ENCODE measurements at regions not wholly inside any gene's neighbourhood (a gene's known extent, or its start where the extent isn't known, plus 50 kb on each side); places are given as distances from the start of the nearest gene placed in this dataset.

GRCh38 chr2:147641651-147642050 is 203.2 kb upstream of the ACVR2A start:
- Histone ChIP-seq H3K36me3 (ENCODE audit: control insufficient read depth in 5 of 5, insufficient read depth in 5 of 5, low read length in 5 of 5) (no peaks in the 10 kb centered on the region), H3K27ac (ENCODE audit: low read depth, low read length) (no peak overlapping the region), H3K9me3 (ENCODE audit: control insufficient read depth in 5 of 5, low read length in 5 of 5) (no peaks in the 10 kb centered on the region), H3K9ac (ENCODE audit: low read length in 5 of 5) (no peak overlapping the region), H3K4me1 (ENCODE audit: control insufficient read depth in 5 of 5, insufficient read depth in 5 of 5, low read length in 5 of 5) (peaks cover 0 to 3% (median 0%) of the 10 kb centered on the region in 5 donors), H3K27me3 (ENCODE audit: control insufficient read depth in 5 of 5, insufficient read depth in 4 of 5, low read length in 5 of 5) (no peaks in the 10 kb centered on the region), H3K4me3 (ENCODE audit: low read depth in 1 of 5, low read length in 5 of 5) (no peak overlapping the region)

DNA sequence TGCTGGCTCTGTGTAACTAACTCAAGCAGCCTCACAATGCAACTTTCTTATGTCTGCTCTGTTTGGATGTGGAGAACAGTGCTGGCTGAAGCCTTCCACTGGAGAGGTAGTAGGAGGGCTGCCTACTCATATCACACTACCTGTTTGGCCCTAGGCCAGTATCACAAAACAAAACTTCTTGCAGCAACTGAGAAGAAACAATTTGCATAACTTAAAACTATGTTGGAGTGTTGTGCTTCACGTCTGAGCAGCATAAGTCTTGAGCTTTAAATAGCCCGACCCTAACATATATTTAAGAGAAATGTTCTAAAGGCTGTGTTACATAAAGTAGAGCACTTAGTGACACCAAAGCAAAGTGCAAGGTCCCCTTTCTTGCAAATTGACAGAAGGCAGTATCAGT is 204.9 kb upstream of the ACVR2A start:
- no peak overlapping the region for H3K9ac ChIP-seq (ENCODE audit: low read length in 5 of 5)
- no peaks in the 10 kb centered on the region for H3K36me3 ChIP-seq (ENCODE audit: control insufficient read depth in 5 of 5, insufficient read depth in 5 of 5, low read length in 5 of 5)
- no peak overlapping the region for H3K4me3 ChIP-seq (ENCODE audit: low read depth in 1 of 5, low read length in 5 of 5)
- no peak overlapping the region for H3K27ac ChIP-seq (ENCODE audit: low read depth, low read length)
- no peaks in the 10 kb centered on the region for H3K9me3 ChIP-seq (ENCODE audit: control insufficient read depth in 5 of 5, low read length in 5 of 5)
- peaks cover 0 to 9% (median 3%) of the 10 kb centered on the region in 5 donors for H3K4me1 ChIP-seq (ENCODE audit: control insufficient read depth in 5 of 5, insufficient read depth in 5 of 5, low read length in 5 of 5)
- H3K27me3 ChIP-seq (ENCODE audit: control insufficient read depth in 5 of 5, insufficient read depth in 4 of 5, low read length in 5 of 5) = no peaks in the 10 kb centered on the region

DNA sequence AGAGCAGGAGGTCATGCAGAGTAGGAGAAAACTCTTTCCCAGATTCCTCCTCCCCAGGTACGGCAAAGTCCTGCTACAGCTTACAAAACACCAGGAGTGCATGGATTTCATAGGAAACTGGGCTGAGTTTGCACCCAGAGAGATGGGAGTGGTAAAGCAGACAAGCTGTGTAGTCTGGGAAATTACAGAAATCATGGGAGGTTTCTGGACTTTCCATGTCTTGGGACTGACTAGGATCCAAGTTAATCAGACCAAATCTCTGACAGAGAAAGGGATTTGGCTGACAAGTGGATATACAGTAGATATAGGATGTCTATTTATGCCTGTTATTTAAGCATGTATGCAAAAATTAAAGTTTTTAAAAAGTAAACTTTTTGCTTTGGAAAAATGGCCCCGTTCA is 205.4 kb upstream of the ACVR2A start:
- Histone ChIP-seq H3K27ac (ENCODE audit: low read depth, low read length) (no peak overlapping the region), H3K27me3 (ENCODE audit: control insufficient read depth in 5 of 5, insufficient read depth in 4 of 5, low read length in 5 of 5) (no peaks in the 10 kb centered on the region), H3K9ac (ENCODE audit: low read length in 5 of 5) (no peak overlapping the region), H3K36me3 (ENCODE audit: control insufficient read depth in 5 of 5, insufficient read depth in 5 of 5, low read length in 5 of 5) (no peaks in the 10 kb centered on the region), H3K9me3 (ENCODE audit: control insufficient read depth in 5 of 5, low read length in 5 of 5) (no peaks in the 10 kb centered on the region), H3K4me1 (ENCODE audit: control insufficient read depth in 5 of 5, insufficient read depth in 5 of 5, low read length in 5 of 5) (peaks cover 0 to 9% (median 3%) of the 10 kb centered on the region in 5 donors), H3K4me3 (ENCODE audit: low read depth in 1 of 5, low read length in 5 of 5) (no peak overlapping the region)

GRCh38 chr2:147636886-147637285 is 207.9 kb upstream of the ACVR2A start:
- Histone ChIP-seq H3K36me3 (ENCODE audit: control insufficient read depth in 5 of 5, insufficient read depth in 5 of 5, low read length in 5 of 5) (no peaks in the 10 kb centered on the region), H3K27me3 (ENCODE audit: control insufficient read depth in 5 of 5, insufficient read depth in 4 of 5, low read length in 5 of 5) (no peaks in the 10 kb centered on the region), H3K9ac (ENCODE audit: low read length in 5 of 5) (no peak overlapping the region), H3K27ac (ENCODE audit: low read depth, low read length) (no peak overlapping the region), H3K4me3 (ENCODE audit: low read depth in 1 of 5, low read length in 5 of 5) (no peak overlapping the region), H3K4me1 (ENCODE audit: control insufficient read depth in 5 of 5, insufficient read depth in 5 of 5, low read length in 5 of 5) (peaks cover 0 to 9% (median 3%) of the 10 kb centered on the region in 5 donors), H3K9me3 (ENCODE audit: control insufficient read depth in 5 of 5, low read length in 5 of 5) (no peaks in the 10 kb centered on the region)

- Histone ChIP-seq H3K4me1 (ENCODE audit: control insufficient read depth in 5 of 5, insufficient read depth in 5 of 5, low read length in 5 of 5) (peaks cover 0 to 10% (median 5%) of the 10 kb centered on the region in 5 donors), H3K9me3 (ENCODE audit: control insufficient read depth in 5 of 5, low read length in 5 of 5) (no peaks in the 10 kb centered on the region), H3K27ac (ENCODE audit: low read depth, low read length) (no peak overlapping the region), H3K4me3 (ENCODE audit: low read depth in 1 of 5, low read length in 5 of 5) (no peak overlapping the region), H3K27me3 (ENCODE audit: control insufficient read depth in 5 of 5, insufficient read depth in 4 of 5, low read length in 5 of 5) (no peaks in the 10 kb centered on the region), H3K9ac (ENCODE audit: low read length in 5 of 5) (no peak overlapping the region), H3K36me3 (ENCODE audit: control insufficient read depth in 5 of 5, insufficient read depth in 5 of 5, low read length in 5 of 5) (no peaks in the 10 kb centered on the region)
Measured at GRCh38 chr2:147636238-147636882, 208.5 kb upstream of the ACVR2A start.

GRCh38 chr2:147634826-147635225 is 210.0 kb upstream of the ACVR2A start:
- Histone ChIP-seq H3K9me3 (ENCODE audit: control insufficient read depth in 5 of 5, low read length in 5 of 5) (no peaks in the 10 kb centered on the region), H3K36me3 (ENCODE audit: control insufficient read depth in 5 of 5, insufficient read depth in 5 of 5, low read length in 5 of 5) (no peaks in the 10 kb centered on the region), H3K4me1 (ENCODE audit: control insufficient read depth in 5 of 5, insufficient read depth in 5 of 5, low read length in 5 of 5) (peaks cover 0 to 18% (median 9%) of the 10 kb centered on the region in 5 donors), H3K27me3 (ENCODE audit: control insufficient read depth in 5 of 5, insufficient read depth in 4 of 5, low read length in 5 of 5) (no peaks in the 10 kb centered on the region), H3K4me3 (ENCODE audit: low read depth in 1 of 5, low read length in 5 of 5) (no peak overlapping the region), H3K9ac (ENCODE audit: low read length in 5 of 5) (no peak overlapping the region), H3K27ac (ENCODE audit: low read depth, low read length) (no peak overlapping the region)

DNA sequence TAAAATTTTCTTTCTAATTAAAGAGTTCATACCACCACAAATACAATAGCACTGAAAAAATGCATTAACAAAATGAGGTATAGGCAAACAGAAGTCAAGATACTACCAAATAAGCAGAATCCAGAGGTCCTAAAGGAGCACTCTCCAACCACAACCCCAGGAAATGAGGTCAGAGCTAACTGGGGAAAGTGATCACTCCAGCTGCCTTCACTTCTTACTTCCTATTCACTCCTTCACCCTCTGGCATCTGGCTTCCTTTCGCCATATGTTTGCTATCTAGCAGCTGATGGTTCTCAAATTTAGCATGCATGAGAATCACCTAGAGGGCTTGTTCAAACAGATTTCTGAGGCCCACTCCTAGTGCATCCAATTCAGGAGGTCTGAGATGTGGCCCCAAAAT is 212.6 kb upstream of the ACVR2A start:
- H3K9ac ChIP-seq (ENCODE audit: low read length in 5 of 5) = no peak overlapping the region
- H3K27ac ChIP-seq (ENCODE audit: low read depth, low read length) = no peak overlapping the region
- no peaks in the 10 kb centered on the region for H3K9me3 ChIP-seq (ENCODE audit: control insufficient read depth in 5 of 5, low read length in 5 of 5)
- H3K4me3 ChIP-seq (ENCODE audit: low read depth in 1 of 5, low read length in 5 of 5) = no peak overlapping the region
- H3K4me1 ChIP-seq (ENCODE audit: control insufficient read depth in 5 of 5, insufficient read depth in 5 of 5, low read length in 5 of 5) = peaks cover 0 to 18% (median 13%) of the 10 kb centered on the region in 5 donors
- H3K27me3 ChIP-seq (ENCODE audit: control insufficient read depth in 5 of 5, insufficient read depth in 4 of 5, low read length in 5 of 5) = no peaks in the 10 kb centered on the region
- no peaks in the 10 kb centered on the region for H3K36me3 ChIP-seq (ENCODE audit: control insufficient read depth in 5 of 5, insufficient read depth in 5 of 5, low read length in 5 of 5)

DNA sequence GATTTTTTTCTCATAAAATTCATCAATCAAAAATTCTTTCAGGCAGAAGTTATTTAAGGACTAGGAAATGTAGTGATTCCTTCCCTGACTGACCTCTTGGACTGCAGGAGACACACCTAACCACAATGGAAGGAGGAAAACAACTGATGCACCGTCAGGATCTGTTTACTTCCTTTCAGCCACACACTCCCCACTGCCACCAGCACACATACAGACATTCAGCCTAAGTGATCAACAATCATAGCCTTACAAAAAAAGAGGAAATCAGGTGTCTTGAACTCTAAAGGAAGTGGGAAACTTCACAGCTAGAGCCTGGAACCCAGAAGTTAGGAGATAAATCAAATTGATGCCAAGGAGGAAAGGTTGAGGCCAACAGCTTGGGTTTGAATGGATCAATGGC is 213.5 kb upstream of the ACVR2A start:
- Histone ChIP-seq H3K4me1 (ENCODE audit: control insufficient read depth in 5 of 5, insufficient read depth in 5 of 5, low read length in 5 of 5) (peaks cover 0 to 17% (median 6%) of the 10 kb centered on the region in 5 donors), H3K9ac (ENCODE audit: low read length in 5 of 5) (no peak overlapping the region), H3K27ac (ENCODE audit: low read depth, low read length) (no peak overlapping the region), H3K4me3 (ENCODE audit: low read depth in 1 of 5, low read length in 5 of 5) (no peak overlapping the region), H3K9me3 (ENCODE audit: control insufficient read depth in 5 of 5, low read length in 5 of 5) (no peaks in the 10 kb centered on the region), H3K36me3 (ENCODE audit: control insufficient read depth in 5 of 5, insufficient read depth in 5 of 5, low read length in 5 of 5) (no peaks in the 10 kb centered on the region), H3K27me3 (ENCODE audit: control insufficient read depth in 5 of 5, insufficient read depth in 4 of 5, low read length in 5 of 5) (no peaks in the 10 kb centered on the region)

DNA sequence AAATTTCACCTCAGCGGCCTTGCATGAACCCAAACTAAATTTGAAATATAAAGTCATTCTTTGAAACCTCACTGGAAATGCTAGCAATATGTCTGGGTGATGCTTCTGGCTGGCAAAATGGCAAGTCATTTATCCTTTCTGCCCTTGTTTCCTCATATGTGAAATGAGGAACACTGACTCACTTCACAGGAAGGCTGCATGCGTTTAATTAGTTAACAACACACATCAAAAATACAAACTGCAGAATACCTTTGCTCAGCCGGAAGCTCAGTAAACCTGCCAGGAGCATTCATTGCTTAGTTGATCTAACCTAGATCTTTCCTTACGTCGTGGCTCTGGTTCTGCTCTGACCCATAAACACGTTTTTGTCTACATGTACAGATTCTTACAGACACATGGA is 214.2 kb upstream of the ACVR2A start:
- Histone ChIP-seq H3K9ac (ENCODE audit: low read length in 5 of 5) (no peak overlapping the region), H3K9me3 (ENCODE audit: control insufficient read depth in 5 of 5, low read length in 5 of 5) (no peaks in the 10 kb centered on the region), H3K27ac (ENCODE audit: low read depth, low read length) (no peak overlapping the region)

DNA sequence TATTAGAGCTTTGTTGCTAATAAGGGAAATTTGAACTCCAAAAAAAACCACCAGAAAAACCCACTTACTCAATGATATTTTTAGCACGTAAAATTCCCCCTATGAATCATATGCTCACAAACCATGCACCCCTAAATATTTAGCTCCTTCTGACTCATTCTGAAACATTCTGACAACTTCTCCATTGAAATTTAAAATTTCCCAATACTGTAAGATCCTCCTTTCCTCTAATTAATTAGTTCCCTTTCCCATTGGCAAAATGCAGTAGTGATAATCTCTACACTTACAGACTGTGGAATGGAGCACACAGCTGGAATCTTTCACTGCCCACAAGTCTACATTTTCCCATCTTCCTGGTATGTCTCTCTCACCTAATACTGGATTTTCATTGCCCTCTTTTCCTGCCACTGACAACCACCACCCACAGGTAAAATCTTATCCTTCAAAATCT is 215.8 kb upstream of the ACVR2A start:
- Histone ChIP-seq H3K9me3 (ENCODE audit: control insufficient read depth in 5 of 5, low read length in 5 of 5) (no peaks in the 10 kb centered on the region), H3K9ac (ENCODE audit: low read length in 5 of 5) (no peak overlapping the region), H3K27ac (ENCODE audit: low read depth, low read length) (no peak overlapping the region)

More for the DNA sequence above, 214.2 kb upstream of the ACVR2A start:
- peaks cover 0 to 15% (median 4%) of the 10 kb centered on the region in 5 donors for H3K4me1 ChIP-seq (ENCODE audit: control insufficient read depth in 5 of 5, insufficient read depth in 5 of 5, low read length in 5 of 5)
- H3K36me3 ChIP-seq (ENCODE audit: control insufficient read depth in 5 of 5, insufficient read depth in 5 of 5, low read length in 5 of 5) = no peaks in the 10 kb centered on the region
- H3K4me3 ChIP-seq (ENCODE audit: low read depth in 1 of 5, low read length in 5 of 5) = no peak overlapping the region
- H3K27me3 ChIP-seq (ENCODE audit: control insufficient read depth in 5 of 5, insufficient read depth in 4 of 5, low read length in 5 of 5) = no peaks in the 10 kb centered on the region

More for the DNA sequence above, 215.8 kb upstream of the ACVR2A start:
- no peaks in the 10 kb centered on the region for H3K36me3 ChIP-seq (ENCODE audit: control insufficient read depth in 5 of 5, insufficient read depth in 5 of 5, low read length in 5 of 5)
- H3K4me3 ChIP-seq (ENCODE audit: low read depth in 1 of 5, low read length in 5 of 5) = no peak overlapping the region
- peaks cover 0 to 14% (median 4%) of the 10 kb centered on the region in 5 donors for H3K4me1 ChIP-seq (ENCODE audit: control insufficient read depth in 5 of 5, insufficient read depth in 5 of 5, low read length in 5 of 5)
- H3K27me3 ChIP-seq (ENCODE audit: control insufficient read depth in 5 of 5, insufficient read depth in 4 of 5, low read length in 5 of 5) = no peaks in the 10 kb centered on the region
